ENCODE measurements at regions not wholly inside any gene's neighbourhood (a gene's known extent, or its start where the extent isn't known, plus 50 kb on each side); places are given as distances from the start of the nearest gene placed in this dataset.

DNA sequence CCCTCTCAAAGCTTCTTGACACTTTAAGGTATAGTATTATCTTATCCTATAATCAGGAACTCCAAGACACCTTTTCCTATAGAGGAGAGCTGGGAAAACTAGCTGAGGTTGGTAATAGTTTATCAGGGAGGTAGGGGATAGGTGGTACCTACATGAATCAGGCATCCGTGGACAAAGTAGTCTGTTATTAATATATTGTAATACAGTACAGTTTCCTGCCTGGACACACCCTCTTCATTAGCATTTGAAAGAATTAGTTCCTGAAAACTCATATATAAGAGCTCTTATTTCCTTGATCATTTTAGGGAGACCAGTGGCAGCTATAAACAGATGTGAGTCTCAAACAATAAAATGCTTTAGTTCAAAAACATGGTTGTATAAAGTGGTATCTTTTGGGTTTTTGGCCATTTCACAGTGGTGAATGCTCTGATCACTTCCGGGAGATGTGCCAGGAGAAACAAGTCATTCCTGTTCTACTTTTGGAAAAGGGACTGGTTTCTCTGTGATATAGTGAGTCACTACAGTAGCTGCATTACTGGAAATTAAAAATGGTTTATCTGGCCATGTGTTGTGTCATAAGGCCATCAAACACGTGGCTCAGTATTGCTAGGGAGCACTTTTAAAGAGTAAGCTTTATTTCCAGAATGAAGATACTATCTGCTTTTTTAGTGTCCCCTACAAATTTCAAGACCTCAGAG lies 98.1 kb downstream of the KLRB1 start:
- TF ChIP-seq, protein P1, sequence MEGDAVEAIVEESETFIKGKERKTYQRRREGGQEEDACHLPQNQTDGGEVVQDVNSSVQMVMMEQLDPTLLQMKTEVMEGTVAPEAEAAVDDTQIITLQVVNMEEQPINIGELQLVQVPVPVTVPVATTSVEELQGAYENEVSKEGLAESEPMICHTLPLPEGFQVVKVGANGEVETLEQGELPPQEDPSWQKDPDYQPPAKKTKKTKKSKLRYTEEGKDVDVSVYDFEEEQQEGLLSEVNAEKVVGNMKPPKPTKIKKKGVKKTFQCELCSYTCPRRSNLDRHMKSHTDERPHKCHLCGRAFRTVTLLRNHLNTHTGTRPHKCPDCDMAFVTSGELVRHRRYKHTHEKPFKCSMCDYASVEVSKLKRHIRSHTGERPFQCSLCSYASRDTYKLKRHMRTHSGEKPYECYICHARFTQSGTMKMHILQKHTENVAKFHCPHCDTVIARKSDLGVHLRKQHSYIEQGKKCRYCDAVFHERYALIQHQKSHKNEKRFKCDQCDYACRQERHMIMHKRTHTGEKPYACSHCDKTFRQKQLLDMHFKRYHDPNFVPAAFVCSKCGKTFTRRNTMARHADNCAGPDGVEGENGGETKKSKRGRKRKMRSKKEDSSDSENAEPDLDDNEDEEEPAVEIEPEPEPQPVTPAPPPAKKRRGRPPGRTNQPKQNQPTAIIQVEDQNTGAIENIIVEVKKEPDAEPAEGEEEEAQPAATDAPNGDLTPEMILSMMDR (conservative IDR thresholded peaks at IDR 0.05; ENCODE audit: low read length) = no peak
- TF ChIP-seq EZH2phosphoT487 (IDR thresholded peaks at IDR 0.05; ENCODE audit: borderline replicate concordance, low read depth, low read length) = no peak
